ENCODE measurements at regions not wholly inside any gene's neighbourhood (a gene's known extent, or its start where the extent isn't known, plus 50 kb on each side); places are given as distances from the start of the nearest gene placed in this dataset.

DNA sequence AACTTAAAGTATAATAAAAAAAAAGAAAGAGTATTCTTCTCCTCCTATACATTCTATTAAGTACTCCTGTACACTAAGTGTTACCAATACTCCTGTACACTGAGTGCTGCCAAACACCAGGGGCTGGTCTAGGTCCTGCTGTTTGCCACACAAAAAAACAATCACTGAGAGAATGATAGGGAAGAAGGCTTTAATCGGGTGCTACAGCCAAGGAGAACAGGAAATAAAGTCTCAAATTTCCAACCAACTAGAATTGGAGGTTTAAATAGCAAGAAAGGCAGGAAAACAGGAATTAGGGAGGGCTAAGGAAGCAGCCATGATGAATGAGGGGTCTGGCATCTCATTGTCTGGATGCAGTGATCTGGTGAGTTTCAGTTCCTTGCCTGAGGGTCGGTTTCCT, 239.8 kb downstream of the ZNF674 start:
- ATAC-seq (no peak), DNase-seq (ENCODE audit: low read depth, low spot score) (no peak)
- Histone ChIP-seq H3K4me3 (ENCODE audit: low read depth in 2 of 2, low read length in 2 of 2) (no peak overlapping the region), H3K36me3 (ENCODE audit: control insufficient read depth, insufficient read depth, low read length) (no peaks in the 10 kb centered on the region), H3K9me3 (ENCODE audit: control insufficient read depth, insufficient read depth, low read depth, low read length) (peaks cover 4% of the 10 kb centered on the region; the same call in 1 of the 2 replicates), H3K4me1 (ENCODE audit: control insufficient read depth, insufficient read depth, low read length) (no peaks in the 10 kb centered on the region), H3K27ac (ENCODE audit: low read length) (no peak overlapping the region), H3K27me3 (ENCODE audit: control insufficient read depth, insufficient read depth, low read length) (no peaks in the 10 kb centered on the region)
- intact Hi-C loops (cut with micrococcal nuclease; ENCODE audit: unreplicated experiment) (no loop called here), in situ Hi-C loops (cut with HindIII; ENCODE audit: low pct_unique_long_range_greater_than_20kb, low sequenced_read_pairs) (no loop called here)
- ChIA-PET CTCF (no interaction called here), POLR2A (no interaction called here)
- no TSS peak for BruUV-seq (replicated peaks)
- no peak for TF ChIP-seq TCF7L2 (IDR thresholded peaks at IDR 0.05; ENCODE audit: low read depth, low read length)
- TF ChIP-seq, protein P1, sequence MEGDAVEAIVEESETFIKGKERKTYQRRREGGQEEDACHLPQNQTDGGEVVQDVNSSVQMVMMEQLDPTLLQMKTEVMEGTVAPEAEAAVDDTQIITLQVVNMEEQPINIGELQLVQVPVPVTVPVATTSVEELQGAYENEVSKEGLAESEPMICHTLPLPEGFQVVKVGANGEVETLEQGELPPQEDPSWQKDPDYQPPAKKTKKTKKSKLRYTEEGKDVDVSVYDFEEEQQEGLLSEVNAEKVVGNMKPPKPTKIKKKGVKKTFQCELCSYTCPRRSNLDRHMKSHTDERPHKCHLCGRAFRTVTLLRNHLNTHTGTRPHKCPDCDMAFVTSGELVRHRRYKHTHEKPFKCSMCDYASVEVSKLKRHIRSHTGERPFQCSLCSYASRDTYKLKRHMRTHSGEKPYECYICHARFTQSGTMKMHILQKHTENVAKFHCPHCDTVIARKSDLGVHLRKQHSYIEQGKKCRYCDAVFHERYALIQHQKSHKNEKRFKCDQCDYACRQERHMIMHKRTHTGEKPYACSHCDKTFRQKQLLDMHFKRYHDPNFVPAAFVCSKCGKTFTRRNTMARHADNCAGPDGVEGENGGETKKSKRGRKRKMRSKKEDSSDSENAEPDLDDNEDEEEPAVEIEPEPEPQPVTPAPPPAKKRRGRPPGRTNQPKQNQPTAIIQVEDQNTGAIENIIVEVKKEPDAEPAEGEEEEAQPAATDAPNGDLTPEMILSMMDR (IDR thresholded peaks at IDR 0.05) = no peak
- TF ChIP-seq, protein P2, sequence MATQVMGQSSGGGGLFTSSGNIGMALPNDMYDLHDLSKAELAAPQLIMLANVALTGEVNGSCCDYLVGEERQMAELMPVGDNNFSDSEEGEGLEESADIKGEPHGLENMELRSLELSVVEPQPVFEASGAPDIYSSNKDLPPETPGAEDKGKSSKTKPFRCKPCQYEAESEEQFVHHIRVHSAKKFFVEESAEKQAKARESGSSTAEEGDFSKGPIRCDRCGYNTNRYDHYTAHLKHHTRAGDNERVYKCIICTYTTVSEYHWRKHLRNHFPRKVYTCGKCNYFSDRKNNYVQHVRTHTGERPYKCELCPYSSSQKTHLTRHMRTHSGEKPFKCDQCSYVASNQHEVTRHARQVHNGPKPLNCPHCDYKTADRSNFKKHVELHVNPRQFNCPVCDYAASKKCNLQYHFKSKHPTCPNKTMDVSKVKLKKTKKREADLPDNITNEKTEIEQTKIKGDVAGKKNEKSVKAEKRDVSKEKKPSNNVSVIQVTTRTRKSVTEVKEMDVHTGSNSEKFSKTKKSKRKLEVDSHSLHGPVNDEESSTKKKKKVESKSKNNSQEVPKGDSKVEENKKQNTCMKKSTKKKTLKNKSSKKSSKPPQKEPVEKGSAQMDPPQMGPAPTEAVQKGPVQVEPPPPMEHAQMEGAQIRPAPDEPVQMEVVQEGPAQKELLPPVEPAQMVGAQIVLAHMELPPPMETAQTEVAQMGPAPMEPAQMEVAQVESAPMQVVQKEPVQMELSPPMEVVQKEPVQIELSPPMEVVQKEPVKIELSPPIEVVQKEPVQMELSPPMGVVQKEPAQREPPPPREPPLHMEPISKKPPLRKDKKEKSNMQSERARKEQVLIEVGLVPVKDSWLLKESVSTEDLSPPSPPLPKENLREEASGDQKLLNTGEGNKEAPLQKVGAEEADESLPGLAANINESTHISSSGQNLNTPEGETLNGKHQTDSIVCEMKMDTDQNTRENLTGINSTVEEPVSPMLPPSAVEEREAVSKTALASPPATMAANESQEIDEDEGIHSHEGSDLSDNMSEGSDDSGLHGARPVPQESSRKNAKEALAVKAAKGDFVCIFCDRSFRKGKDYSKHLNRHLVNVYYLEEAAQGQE (IDR thresholded peaks at IDR 0.05; ENCODE audit: insufficient read depth in 1 of 2, low read depth in 2 of 2, low read length in 1 of 2) = no peak
- TF ChIP-seq POLR2AphosphoS5 (IDR thresholded peaks at IDR 0.05; ENCODE audit: low read depth, low read length) = no peak
- TF ChIP-seq SIN3A (IDR thresholded peaks at IDR 0.05; ENCODE audit: borderline replicate concordance, insufficient read depth, low read depth, low read length) = no peak

DNA sequence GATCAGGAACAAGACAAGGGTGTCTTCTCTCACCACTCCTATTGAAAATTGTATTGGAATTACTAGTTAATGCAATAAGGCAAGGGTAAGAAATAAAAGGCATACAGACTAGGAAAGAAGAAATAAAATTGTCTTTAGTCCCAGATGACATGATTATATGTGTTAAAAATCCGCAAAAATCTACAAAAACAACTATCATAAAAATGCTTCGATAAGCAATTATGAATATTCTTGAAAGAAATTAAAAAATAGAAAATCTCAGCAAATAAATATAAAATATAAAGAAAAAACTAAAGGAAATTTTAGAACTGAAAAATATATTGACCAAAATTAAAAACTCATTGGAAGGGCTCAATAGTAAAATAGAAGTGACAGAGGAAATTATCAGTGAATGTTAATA, 243.3 kb downstream of the ZNF674 start:
- in situ Hi-C loops (cut with HindIII; ENCODE audit: low pct_unique_long_range_greater_than_20kb, low sequenced_read_pairs) (no loop called here), intact Hi-C loops (cut with micrococcal nuclease; ENCODE audit: unreplicated experiment) (no loop called here)
- H3K27ac ChIP-seq (ENCODE audit: low read length) = no peak overlapping the region
- H3K9me3 ChIP-seq (ENCODE audit: control insufficient read depth, insufficient read depth, low read depth, low read length) = peaks cover 4% of the 10 kb centered on the region; the same call in 1 of the 2 replicates
- CTCF ChIA-PET = no interaction called here
- DNase-seq (ENCODE audit: low read depth, low spot score) (no peak), ATAC-seq (no peak)
- no peaks in the 10 kb centered on the region for H3K27me3 ChIP-seq (ENCODE audit: control insufficient read depth, insufficient read depth, low read length)
- H3K4me1 ChIP-seq (ENCODE audit: control insufficient read depth, insufficient read depth, low read length) = no peaks in the 10 kb centered on the region
- no TSS peak for BruUV-seq (replicated peaks)
- TF ChIP-seq, protein P1 (IDR thresholded peaks at IDR 0.05) = no peak
- TF ChIP-seq POLR2AphosphoS5 (IDR thresholded peaks at IDR 0.05; ENCODE audit: low read depth, low read length) (no peak), TCF7L2 (IDR thresholded peaks at IDR 0.05; ENCODE audit: low read depth, low read length) (no peak), SIN3A (IDR thresholded peaks at IDR 0.05; ENCODE audit: borderline replicate concordance, insufficient read depth, low read depth, low read length) (no peak)
- TF ChIP-seq, protein P2 (IDR thresholded peaks at IDR 0.05; ENCODE audit: insufficient read depth in 1 of 2, low read depth in 2 of 2, low read length in 1 of 2) = no peak
- H3K36me3 ChIP-seq (ENCODE audit: control insufficient read depth, insufficient read depth, low read length) = no peaks in the 10 kb centered on the region
- H3K4me3 ChIP-seq (ENCODE audit: low read depth in 2 of 2, low read length in 2 of 2) = no peak overlapping the region
- POLR2A ChIA-PET = no interaction called here

All from Panc1 (cell line).